WTC11 (cell line): ENCODE measurements at regions not wholly inside any gene's neighbourhood (a gene's known extent, or its start where the extent isn't known, plus 50 kb on each side); places are given as distances from the start of the nearest gene placed in this dataset.

ENCODE experiments used
- CTCF ChIP-seq: fragments of 200-600 bp; IDR thresholded peaks from 2 replicates; pipeline ENCODE4 v1.8.0; 2022; ENCODE audit warnings: antibody characterized with exemption
- MAX ChIP-seq: sonication (generic); formaldehyde crosslinking; IDR thresholded peaks from 2 replicates; pipeline ENCODE4 v1.8.0; 2022; ENCODE audit warnings: mild to moderate bottlenecking, missing genetic modification reagents
- NR2C2 ChIP-seq: sonication (generic); formaldehyde crosslinking; IDR thresholded peaks from 2 replicates; pipeline ENCODE4 v1.8.0; 2022; ENCODE audit warnings: mild to moderate bottlenecking, missing genetic modification reagents
- RELA ChIP-seq: sonication (generic); formaldehyde crosslinking; IDR thresholded peaks from 2 replicates; pipeline ENCODE4 v1.8.1; 2022; ENCODE audit warnings: missing genetic modification reagents, mild to moderate bottlenecking, borderline replicate concordance
- TEAD4 ChIP-seq: sonication (generic); formaldehyde crosslinking; IDR thresholded peaks from 2 replicates; pipeline ENCODE4 v1.8.0; 2022; ENCODE audit warnings: mild to moderate bottlenecking, missing genetic modification reagents
- ZNF416 ChIP-seq: fragments of 250-450 bp; sonication (Bioruptor Pico); IDR thresholded peaks from 2 replicates; pipeline ENCODE4 v1.9.0; 2021; ENCODE audit warnings: mild to moderate bottlenecking, inconsistent platforms
- TF ChIP-seq, protein P1 (sequence below): sonication (generic); formaldehyde crosslinking; IDR thresholded peaks from 2 replicates; pipeline ENCODE4 v1.8.1; 2023; ENCODE audit warnings: mild to moderate bottlenecking, missing genetic modification reagents, moderate library complexity

DNA sequence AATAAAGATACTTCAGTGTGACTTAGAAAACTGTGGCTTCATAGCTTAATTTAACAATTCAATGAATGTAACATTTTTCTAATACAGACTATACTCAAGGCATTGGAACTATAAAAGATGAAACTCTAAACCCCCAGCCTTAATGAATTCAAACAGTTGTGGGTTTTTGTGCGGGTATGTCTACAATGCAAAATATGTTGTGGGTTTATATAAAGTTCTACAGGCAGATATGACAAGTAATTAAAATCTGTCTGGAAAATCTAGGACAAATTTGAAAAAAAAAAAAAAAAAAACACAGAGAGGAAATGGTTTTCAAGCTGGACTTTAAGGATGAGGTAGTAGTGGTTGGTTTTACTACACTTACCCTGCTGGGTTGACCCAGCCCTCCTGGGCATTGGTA lies 467.5 kb upstream of the TLE4 start:
- TF ChIP-seq, protein P1, sequence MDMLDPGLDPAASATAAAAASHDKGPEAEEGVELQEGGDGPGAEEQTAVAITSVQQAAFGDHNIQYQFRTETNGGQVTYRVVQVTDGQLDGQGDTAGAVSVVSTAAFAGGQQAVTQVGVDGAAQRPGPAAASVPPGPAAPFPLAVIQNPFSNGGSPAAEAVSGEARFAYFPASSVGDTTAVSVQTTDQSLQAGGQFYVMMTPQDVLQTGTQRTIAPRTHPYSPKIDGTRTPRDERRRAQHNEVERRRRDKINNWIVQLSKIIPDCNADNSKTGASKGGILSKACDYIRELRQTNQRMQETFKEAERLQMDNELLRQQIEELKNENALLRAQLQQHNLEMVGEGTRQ = no peak
- TF ChIP-seq RELA (CRISPR knock-in tag) (no peak), MAX (no peak), TEAD4 (CRISPR knock-in tag) (no peak), NR2C2 (no peak), CTCF (no peak), ZNF416 (CRISPR knock-in tag) (no peak)
